H1 (cell line): ENCODE measurements at regions not wholly inside any gene's neighbourhood (a gene's known extent, or its start where the extent isn't known, plus 50 kb on each side); places are given as distances from the start of the nearest gene placed in this dataset.

Experiments used
- ATF3 ChIP-seq: IDR thresholded peaks from 2 replicates; pipeline ENCODE4 v1.6.1; 2011; ENCODE audit warnings: low read depth, mild to moderate bottlenecking, low read length; ENCODE audit not compliant: insufficient read depth
- CTCF ChIP-seq, 3 experiments: IDR thresholded peaks; 1 replicate in 2 of 3; 2 replicates in 1 of 3; pipeline versions ENCODE4 v1.5.1 to v1.6.1; 2011; ENCODE audit warnings: low read length in 3 of 3, mild to moderate bottlenecking in 3 of 3, inconsistent platforms in 2 of 3, low read depth in 1 of 3, moderate library complexity in 1 of 3; ENCODE audit not compliant: insufficient read depth in 1 of 3; ENCODE audit errors: control extremely low read depth in 1 of 3
- EGR1 ChIP-seq: IDR thresholded peaks from 2 replicates; pipeline ENCODE4 v1.6.1; 2011; ENCODE audit warnings: low read depth, low read length, borderline replicate concordance
- EP300 ChIP-seq, 2 experiments: IDR thresholded peaks; 1 replicate in 1 of 2; 2 replicates in 1 of 2; pipeline ENCODE4 v1.6.1; 2011 to 2012; ENCODE audit warnings: low read depth in 2 of 2, low read length in 2 of 2, mild to moderate bottlenecking in 2 of 2, borderline replicate concordance in 1 of 2, inconsistent platforms in 1 of 2, moderate library complexity in 1 of 2
- JUN ChIP-seq: IDR thresholded peaks from 2 replicates; pipeline ENCODE4 v1.6.1; 2011; ENCODE audit warnings: low read depth, mild to moderate bottlenecking, improper control_type of control experiment, low read length
- POLR2A ChIP-seq, 2 experiments: IDR thresholded peaks; 1 replicate in 1 of 2; 2 replicates in 1 of 2; pipeline ENCODE4 v1.6.1; 2011; ENCODE audit warnings: low read depth in 2 of 2, low read length in 2 of 2, mild to moderate bottlenecking in 2 of 2; ENCODE audit errors: control extremely low read depth in 1 of 2
- POLR2AphosphoS5 ChIP-seq: IDR thresholded peaks from 2 replicates; pipeline ENCODE4 v1.6.1; 2011; ENCODE audit warnings: low read depth, low read length
- RAD21 ChIP-seq, 2 experiments: IDR thresholded peaks in 1 of 2; conservative IDR thresholded peaks in 1 of 2; 2 replicates each; pipeline ENCODE4 v1.6.1; 2011; ENCODE audit warnings: low read depth in 2 of 2, low read length in 2 of 2, improper control_type of control experiment in 1 of 2, inconsistent platforms in 1 of 2, mild to moderate bottlenecking in 1 of 2, moderate library complexity in 1 of 2

GRCh38 chr5:118545470-118545869 lies 442.9 kb downstream of the DTWD2 start:
- TF ChIP-seq POLR2A (IDR thresholded peaks at IDR 0.05; ENCODE audit: control extremely low read depth in 1 of 2, low read depth in 2 of 2, low read length in 2 of 2) (no peak), JUN (no peak), CTCF (IDR thresholded peaks at IDR 0.05; ENCODE audit: control extremely low read depth in 1 of 3, insufficient read depth in 1 of 3, low read depth in 1 of 3, low read length in 3 of 3) (no peak), RAD21 (IDR thresholded peaks at IDR 0.05 in 1 of 2, conservative IDR thresholded peaks at IDR 0.05 in 1 of 2; ENCODE audit: low read depth in 2 of 2, low read length in 2 of 2) (no peak), ATF3 (no peak), EP300 (IDR thresholded peaks at IDR 0.05; ENCODE audit: borderline replicate concordance in 1 of 2, low read depth in 2 of 2, low read length in 2 of 2) (no peak), POLR2AphosphoS5 (no peak), EGR1 (no peak)
